GM12892 (cell line): ENCODE measurements at regions not wholly inside any gene's neighbourhood (a gene's known extent, or its start where the extent isn't known, plus 50 kb on each side); places are given as distances from the start of the nearest gene placed in this dataset.

Source experiments
- POLR2A ChIP-seq: IDR thresholded peaks from 2 replicates; pipeline ENCODE4 v1.6.1; 2011; ENCODE audit warnings: low read depth, low read length, control low read depth
- TAF1 ChIP-seq: IDR thresholded peaks from 2 replicates; pipeline ENCODE4 v1.6.1; 2011; ENCODE audit warnings: low read depth, mild to moderate bottlenecking, control low read depth, low read length, borderline replicate concordance

DNA sequence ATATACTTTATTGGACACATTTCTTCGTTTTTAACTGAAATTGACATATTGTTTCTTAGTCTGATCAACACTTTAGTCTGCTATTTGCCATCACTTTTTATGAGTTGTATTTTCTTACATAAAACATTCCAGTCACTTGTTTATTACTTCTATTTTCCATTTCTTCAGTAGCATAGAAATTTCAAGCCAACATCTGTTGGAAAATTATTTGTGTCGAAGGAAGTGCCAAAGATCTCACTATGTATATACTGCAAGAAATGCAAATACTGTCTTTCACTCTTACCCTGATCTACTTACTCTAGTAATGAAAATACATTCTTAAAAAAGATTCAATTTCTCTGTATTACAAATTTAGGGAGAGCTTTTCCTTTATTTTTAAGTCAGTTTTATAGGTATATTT is 105.9 kb downstream of the SLC17A6 start:
- no peak for TF ChIP-seq POLR2A
- TF ChIP-seq TAF1 = no peak
